ENCODE measurements at regions not wholly inside any gene's neighbourhood (a gene's known extent, or its start where the extent isn't known, plus 50 kb on each side); places are given as distances from the start of the nearest gene placed in this dataset.
"Not testable (repeated sequence)": the region's sequence is repeated elsewhere in the genome, so short reads cannot be mapped to it uniquely, and the experiment has no call there.

- H3K4me3 ChIP-seq (ENCODE audit: low read depth, low read length), result no peak overlapping the region
- no peak for DNase-seq (ENCODE audit: low read depth)
Observed at GRCh38 chr13:82259284-82259683, 1623.0 kb downstream of the SLITRK1 start.

GRCh38 chr13:82257790-82258507, 1624.3 kb downstream of the SLITRK1 start:
- no peak overlapping the region for H3K4me3 ChIP-seq (ENCODE audit: low read depth, low read length)
- no peak for DNase-seq (ENCODE audit: low read depth)

GRCh38 chr13:82248762-82249161, 1633.5 kb downstream of the SLITRK1 start:
- DNase-seq (ENCODE audit: low read depth), result no peak
- no peak overlapping the region for H3K4me3 ChIP-seq (ENCODE audit: low read depth, low read length)

GRCh38 chr13:82245860-82246259, 1636.4 kb downstream of the SLITRK1 start:
- DNase-seq (ENCODE audit: low read depth), result no peak
- no peak overlapping the region for H3K4me3 ChIP-seq (ENCODE audit: low read depth, low read length)

- no peak for DNase-seq (ENCODE audit: low read depth)
Observed at GRCh38 chr13:82224806-82225205, 1657.5 kb downstream of the SLITRK1 start.

GRCh38 chr13:82221621-82222020, 1660.7 kb downstream of the SLITRK1 start:
- no peak overlapping the region for H3K4me3 ChIP-seq (ENCODE audit: low read depth, low read length)
- DNase-seq (ENCODE audit: low read depth), result no peak

More at GRCh38 chr13:82224806-82225205, 1657.5 kb downstream of the SLITRK1 start:
- no peak overlapping the region for H3K4me3 ChIP-seq (ENCODE audit: low read depth, low read length)

GRCh38 chr13:82220641-82221040, 1661.6 kb downstream of the SLITRK1 start:
- no peak for DNase-seq (ENCODE audit: low read depth)
- H3K4me3 ChIP-seq (ENCODE audit: low read depth, low read length), result no peak overlapping the region

GRCh38 chr13:82216165-82216564, 1666.1 kb downstream of the SLITRK1 start:
- DNase-seq (ENCODE audit: low read depth), result no peak
- H3K4me3 ChIP-seq (ENCODE audit: low read depth, low read length), result no peak overlapping the region

- DNase-seq (ENCODE audit: low read depth), result no peak
- H3K4me3 ChIP-seq (ENCODE audit: low read depth, low read length), result no peak overlapping the region
Observed at GRCh38 chr13:82214341-82214740, 1667.9 kb downstream of the SLITRK1 start.

- DNase-seq (ENCODE audit: low read depth), result no peak
- H3K4me3 ChIP-seq (ENCODE audit: low read depth, low read length), result no peak overlapping the region
Observed at GRCh38 chr13:82206241-82206640, 1676.0 kb downstream of the SLITRK1 start.

GRCh38 chr13:82202398-82202797, 1679.9 kb downstream of the SLITRK1 start:
- H3K4me3 ChIP-seq (ENCODE audit: low read depth, low read length), result no peak overlapping the region
- no peak for DNase-seq (ENCODE audit: low read depth)

- H3K4me3 ChIP-seq (ENCODE audit: low read depth, low read length), result no peak overlapping the region
- DNase-seq (ENCODE audit: low read depth), result no peak
Observed at GRCh38 chr13:82196087-82196486, 1686.2 kb downstream of the SLITRK1 start.

GRCh38 chr13:82187227-82187626, 1695.0 kb downstream of the SLITRK1 start:
- H3K4me3 ChIP-seq (ENCODE audit: low read depth, low read length), result no peak overlapping the region
- no peak for DNase-seq (ENCODE audit: low read depth)

GRCh38 chr13:82176751-82177150, 1705.5 kb downstream of the SLITRK1 start:
- no peak overlapping the region for H3K4me3 ChIP-seq (ENCODE audit: low read depth, low read length)
- no peak for DNase-seq (ENCODE audit: low read depth)

GRCh38 chr13:82165396-82166174, 1716.7 kb downstream of the SLITRK1 start:
- DNase-seq (ENCODE audit: low read depth), result no peak
- no peak overlapping the region for H3K4me3 ChIP-seq (ENCODE audit: low read depth, low read length)

GRCh38 chr13:82164780-82165395, 1717.4 kb downstream of the SLITRK1 start:
- not testable (repeated sequence) for DNase-seq (ENCODE audit: low read depth); H3K4me3 ChIP-seq (ENCODE audit: low read depth, low read length)

GRCh38 chr13:82147526-82147925, 1734.7 kb downstream of the SLITRK1 start:
- H3K4me3 ChIP-seq (ENCODE audit: low read depth, low read length), result no peak overlapping the region
- no peak for DNase-seq (ENCODE audit: low read depth)

- no peak overlapping the region for H3K4me3 ChIP-seq (ENCODE audit: low read depth, low read length)
Observed at GRCh38 chr13:82136880-82137279, 1745.4 kb downstream of the SLITRK1 start.

GRCh38 chr13:82129281-82129680, 1753.0 kb downstream of the SLITRK1 start:
- DNase-seq (ENCODE audit: low read depth), result no peak
- no peak overlapping the region for H3K4me3 ChIP-seq (ENCODE audit: low read depth, low read length)

More at GRCh38 chr13:82136880-82137279, 1745.4 kb downstream of the SLITRK1 start:
- DNase-seq (ENCODE audit: low read depth), result no peak

GRCh38 chr13:82118589-82118988, 1763.7 kb downstream of the SLITRK1 start:
- H3K4me3 ChIP-seq (ENCODE audit: low read depth, low read length), result no peak overlapping the region
- no peak for DNase-seq (ENCODE audit: low read depth)
